HG02678 (cell line): ENCODE measurements at regions not wholly inside any gene's neighbourhood (a gene's known extent, or its start where the extent isn't known, plus 50 kb on each side); places are given as distances from the start of the nearest gene placed in this dataset.
"Not testable (repeated sequence)": the region's sequence is repeated elsewhere in the genome, so short reads cannot be mapped to it uniquely, and the experiment has no call there.

Experiments used
- ATAC-seq: cut with Tn5 transposase; IDR thresholded peaks from one replicate; pipeline ENCODE4 v1.9.1; 2021; ENCODE audit warnings: mild to moderate bottlenecking, moderate library complexity; ENCODE audit not compliant: unreplicated experiment

- no peak for ATAC-seq
Observed at GRCh38 chr11:130526846-130527245, 78.4 kb downstream of the ADAMTS15 start.

- no peak for ATAC-seq
Observed at GRCh38 chr11:130527636-130528297, 79.3 kb downstream of the ADAMTS15 start.

GRCh38 chr11:130528298-130529261, 80.1 kb downstream of the ADAMTS15 start:
- no peak for ATAC-seq

- no peak for ATAC-seq
Observed at GRCh38 chr11:130529366-130529765, 80.9 kb downstream of the ADAMTS15 start.

GRCh38 chr11:130531061-130531460, 82.6 kb downstream of the ADAMTS15 start:
- no peak for ATAC-seq

GRCh38 chr11:130533113-130533798, 84.8 kb downstream of the ADAMTS15 start:
- ATAC-seq, result no peak

GRCh38 chr11:130533871-130534270, 85.4 kb downstream of the ADAMTS15 start:
- no peak for ATAC-seq

GRCh38 chr11:130534551-130534950, 86.1 kb downstream of the ADAMTS15 start:
- ATAC-seq, result no peak

GRCh38 chr11:130535520-130535919, 87.1 kb downstream of the ADAMTS15 start:
- no peak for ATAC-seq

- ATAC-seq, result no peak
Observed at GRCh38 chr11:130536106-130537040, 87.9 kb downstream of the ADAMTS15 start.

- not testable (repeated sequence) for ATAC-seq
Observed at GRCh38 chr11:130539680-130540079, 91.2 kb downstream of the ADAMTS15 start.

- ATAC-seq, result no peak
Observed at GRCh38 chr11:130544266-130544665, 95.8 kb downstream of the ADAMTS15 start.

GRCh38 chr11:130545449-130546072, 97.1 kb downstream of the ADAMTS15 start:
- ATAC-seq, result no peak

GRCh38 chr11:130546438-130546837, 98.0 kb downstream of the ADAMTS15 start:
- ATAC-seq, result no peak

GRCh38 chr11:130546901-130547694, 98.7 kb downstream of the ADAMTS15 start:
- ATAC-seq, result no peak

GRCh38 chr11:130547761-130548490, 99.5 kb downstream of the ADAMTS15 start:
- no peak for ATAC-seq

GRCh38 chr11:130548491-130548833, 100.0 kb downstream of the ADAMTS15 start:
- ATAC-seq, result no peak

- no peak for ATAC-seq
Observed at GRCh38 chr11:130549393-130549999, 101.1 kb downstream of the ADAMTS15 start.
